ENCODE measurements at regions not wholly inside any gene's neighbourhood (a gene's known extent, or its start where the extent isn't known, plus 50 kb on each side); places are given as distances from the start of the nearest gene placed in this dataset.
"Not testable (repeated sequence)": the region's sequence is repeated elsewhere in the genome, so short reads cannot be mapped to it uniquely, and the experiment has no call there.

DNA sequence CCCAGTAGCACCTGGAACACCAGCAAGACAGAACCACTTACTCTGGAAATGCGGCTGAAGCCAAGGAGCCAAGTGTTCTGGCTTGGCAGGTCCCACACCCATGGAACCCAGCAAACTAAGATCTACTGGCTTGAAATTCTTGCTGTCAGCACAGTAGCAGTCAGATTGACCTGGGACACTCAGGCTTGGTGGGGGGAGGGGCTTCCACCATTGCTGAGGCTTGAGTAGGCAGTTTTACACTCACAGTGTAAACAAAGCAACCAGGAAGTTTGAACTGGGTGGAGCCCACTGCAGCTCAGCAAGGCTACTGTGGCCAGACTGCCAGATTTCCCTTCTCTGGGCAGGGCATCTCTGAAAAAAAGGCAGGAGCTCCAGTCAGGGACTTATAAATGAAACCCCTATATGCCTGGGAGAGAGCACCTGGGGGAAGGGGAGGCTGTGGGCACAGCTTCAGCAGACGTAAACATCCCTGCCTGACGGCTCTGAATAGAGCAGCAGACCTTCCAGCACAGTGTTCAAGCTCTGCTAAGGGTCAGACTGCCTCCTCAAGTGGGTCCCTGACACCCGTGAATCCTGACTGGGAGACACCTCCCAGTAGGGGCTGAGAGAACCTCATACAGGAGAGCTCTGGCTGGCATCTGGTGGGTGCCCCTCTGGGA is 121.2 kb downstream of the MTERF1 start:
- intact Hi-C loops (cut with micrococcal nuclease), result no loop called here

DNA sequence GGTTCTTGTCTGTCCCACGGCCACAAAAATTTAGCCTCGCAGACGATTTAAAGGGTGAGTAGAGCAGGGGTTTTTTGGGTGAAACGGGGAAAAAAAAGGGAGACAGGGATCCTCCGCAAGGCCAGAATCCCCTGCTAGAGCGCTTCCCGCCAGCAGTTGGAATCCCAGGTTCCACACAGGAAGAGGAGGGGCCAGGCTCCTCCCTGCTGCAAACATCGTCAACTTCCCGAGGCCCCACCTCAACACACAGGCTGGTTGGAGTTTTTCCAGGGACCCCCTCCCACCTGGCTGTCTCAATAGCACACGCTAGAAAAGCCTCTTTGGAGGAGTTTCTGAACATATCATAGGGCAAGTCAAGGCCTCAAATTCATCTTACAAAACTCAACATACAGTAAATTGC is 112.7 kb downstream of the MTERF1 start:
- intact Hi-C loops (cut with micrococcal nuclease), result no loop called here

DNA sequence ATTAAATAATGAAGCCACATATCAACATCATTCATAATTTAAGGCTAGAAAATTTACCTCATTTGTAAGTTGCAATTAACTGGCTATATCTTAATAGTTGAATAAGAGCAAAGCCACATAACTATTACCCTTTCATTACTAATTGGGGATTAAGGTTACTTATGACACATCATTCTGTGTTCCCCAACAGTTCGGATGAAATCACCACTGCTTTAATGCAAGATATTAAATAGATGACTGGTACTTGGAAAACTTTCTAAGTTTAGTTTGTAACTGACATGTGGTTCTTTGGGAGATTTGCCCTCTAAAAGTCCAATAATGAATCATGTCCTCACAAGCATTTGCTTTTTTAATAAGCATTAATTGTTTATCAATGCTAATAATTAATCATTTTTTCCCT is 109.1 kb downstream of the MTERF1 start:
- intact Hi-C loops (cut with micrococcal nuclease), result no loop called here

DNA sequence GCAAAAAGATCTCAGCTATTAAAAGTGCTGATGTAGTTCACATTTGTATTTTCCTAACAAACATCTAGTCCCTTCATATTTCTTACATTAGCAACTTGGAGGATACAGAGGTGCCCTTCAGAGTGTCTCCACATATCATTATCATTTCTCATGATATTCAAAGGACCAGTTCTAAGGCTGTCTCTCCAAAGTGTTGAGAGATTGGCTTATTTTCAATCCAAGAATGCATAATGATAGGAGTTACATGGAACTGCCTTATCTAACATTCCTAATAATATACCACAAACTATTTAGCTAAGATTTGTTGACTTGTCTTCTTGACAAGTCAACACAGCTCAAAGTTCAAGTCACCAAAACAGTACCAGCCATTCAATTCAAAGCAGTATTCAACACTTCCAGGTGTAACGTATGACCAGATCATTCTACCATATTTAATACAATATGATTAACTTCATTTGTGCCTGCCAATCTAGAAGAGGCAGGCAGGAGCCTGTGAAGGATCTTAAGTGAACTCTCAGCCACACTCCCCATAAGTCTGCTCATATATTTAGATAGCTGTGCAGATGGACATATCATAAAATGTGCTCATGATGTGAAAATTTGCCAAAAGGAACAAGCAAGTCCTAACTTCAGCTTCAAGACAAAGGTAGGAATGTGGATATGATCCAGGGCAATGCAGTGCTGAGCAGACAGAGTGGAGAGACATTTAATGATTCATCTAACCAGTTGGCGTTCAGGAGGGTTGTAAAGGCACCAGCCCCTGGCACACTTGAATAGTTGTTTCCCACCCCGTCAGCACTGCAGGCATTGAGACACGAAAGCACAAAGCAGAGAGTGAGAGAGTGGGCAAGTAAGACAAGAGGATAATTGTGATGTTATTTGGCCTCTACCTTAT is 108.3 kb downstream of the MTERF1 start:
- intact Hi-C loops (cut with micrococcal nuclease), result no loop called here

DNA sequence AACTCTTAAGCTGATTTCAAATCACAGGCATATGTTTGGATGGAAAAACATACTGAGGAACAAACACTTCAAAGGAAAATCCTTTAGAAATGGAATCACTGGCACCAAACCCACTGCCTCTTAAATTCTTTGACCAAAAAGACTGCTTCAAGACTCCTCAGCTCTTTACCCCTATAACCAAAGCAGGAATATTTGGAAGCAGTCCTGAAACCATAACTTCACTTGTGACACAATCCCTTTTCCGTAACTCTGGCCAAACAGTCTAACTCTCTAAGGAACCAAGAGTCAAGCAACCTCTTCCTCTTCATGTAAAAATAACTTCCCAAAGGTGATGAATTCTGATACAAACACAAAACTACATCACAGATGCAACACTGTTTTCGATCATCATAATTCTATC is 104.3 kb downstream of the MTERF1 start:
- intact Hi-C loops (cut with micrococcal nuclease), result no loop called here

DNA sequence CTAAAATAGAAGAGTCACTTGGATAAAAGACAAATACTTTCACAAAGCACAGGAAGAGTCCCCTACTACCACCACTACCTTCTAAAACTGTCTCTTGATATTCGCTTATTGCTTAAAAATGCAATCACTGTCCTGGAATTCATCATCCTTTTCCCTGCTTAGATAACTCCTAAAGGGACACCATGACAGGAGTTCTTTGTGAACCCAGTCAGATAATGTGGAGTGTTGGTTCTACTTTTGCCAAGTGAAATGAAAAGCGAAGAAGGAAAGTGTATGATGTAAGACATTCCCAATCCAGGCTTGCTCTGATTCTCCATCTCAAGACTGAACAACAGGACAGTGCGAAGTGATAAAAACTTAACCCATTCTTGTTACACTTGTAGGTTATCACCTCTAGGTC is 103.0 kb downstream of the MTERF1 start:
- intact Hi-C loops (cut with micrococcal nuclease), result no loop called here

DNA sequence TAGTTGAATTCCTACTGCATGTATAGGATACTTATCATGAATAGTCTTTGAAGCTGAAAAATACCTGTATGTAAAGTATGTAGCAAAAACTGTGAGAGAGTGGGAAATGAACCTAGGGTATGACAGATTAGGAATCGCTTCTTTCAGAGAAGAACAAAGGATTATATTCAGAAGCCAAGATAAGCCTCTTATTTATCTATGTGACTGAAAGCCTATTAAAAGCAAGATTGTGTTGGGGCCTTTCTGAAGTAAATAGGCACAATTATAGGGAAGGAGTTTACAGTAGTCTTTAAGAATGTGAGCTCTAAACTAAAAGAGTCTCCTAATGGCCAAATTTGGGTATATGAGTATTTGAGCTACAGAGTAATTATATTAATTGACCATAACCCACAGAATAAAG is 102.1 kb downstream of the MTERF1 start:
- intact Hi-C loops (cut with micrococcal nuclease), result no loop called here

DNA sequence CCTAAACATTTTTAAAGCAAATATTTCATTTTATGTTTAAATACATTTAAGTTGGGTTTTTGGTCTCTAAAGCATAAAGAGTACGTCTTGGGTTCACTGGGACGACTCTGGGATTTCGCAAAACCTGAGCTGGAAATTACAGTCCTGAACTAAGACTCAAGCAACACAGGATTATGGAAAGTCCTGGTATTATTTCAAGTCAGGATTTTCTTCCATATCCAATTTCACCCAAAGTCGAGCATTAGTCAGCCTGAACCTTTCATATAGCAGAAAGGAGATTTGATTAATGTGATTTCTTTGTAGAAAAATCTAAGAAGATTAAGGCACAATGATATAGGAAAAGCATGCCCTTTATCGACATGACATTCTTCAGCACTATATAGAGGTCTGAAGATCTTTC is 100.0 kb downstream of the MTERF1 start:
- intact Hi-C loops (cut with micrococcal nuclease), result no loop called here

DNA sequence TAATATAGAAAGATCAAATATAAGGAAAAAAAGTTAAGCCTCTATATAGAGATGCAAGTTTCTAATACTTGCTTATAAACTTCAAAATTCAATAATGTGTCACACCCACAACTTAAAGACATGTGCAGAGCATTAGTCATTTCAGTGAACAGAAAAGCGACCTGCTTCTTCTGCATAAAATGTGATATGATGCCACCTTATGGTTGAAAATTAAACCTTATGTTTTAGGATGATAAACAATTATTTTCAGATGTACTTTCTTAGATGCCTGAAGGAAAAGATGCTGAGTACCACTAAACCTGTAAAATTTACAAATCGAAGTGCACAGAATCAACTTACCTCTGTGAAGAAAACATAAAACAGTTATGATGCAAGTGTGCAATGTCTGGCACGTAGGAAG is 96.0 kb downstream of the MTERF1 start:
- intact Hi-C loops (cut with micrococcal nuclease), result loop anchor here (1.0 kb wide), 2 partner anchors 93 to 695 kb away; no protein-coding TSS in a partner anchor

DNA sequence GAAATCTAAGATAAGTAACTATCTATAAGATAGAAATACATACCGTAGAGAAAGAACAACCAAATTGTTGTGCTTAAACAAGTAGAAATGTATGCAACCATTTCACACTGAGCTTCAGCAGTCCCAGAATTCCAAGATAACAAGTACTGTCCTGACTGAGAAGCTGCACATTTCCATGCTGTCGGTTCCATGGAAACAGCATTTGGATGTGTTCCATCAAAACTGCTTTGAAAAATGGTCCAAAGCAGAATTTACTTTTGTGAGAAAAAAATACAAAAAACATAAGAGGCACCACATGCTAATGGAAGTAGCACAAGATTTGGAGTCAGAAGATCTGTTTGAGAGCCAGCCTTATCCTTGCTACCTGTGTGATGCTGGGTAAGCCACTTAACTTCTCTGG is 92.6 kb downstream of the MTERF1 start:
- intact Hi-C loops (cut with micrococcal nuclease), result no loop called here

DNA sequence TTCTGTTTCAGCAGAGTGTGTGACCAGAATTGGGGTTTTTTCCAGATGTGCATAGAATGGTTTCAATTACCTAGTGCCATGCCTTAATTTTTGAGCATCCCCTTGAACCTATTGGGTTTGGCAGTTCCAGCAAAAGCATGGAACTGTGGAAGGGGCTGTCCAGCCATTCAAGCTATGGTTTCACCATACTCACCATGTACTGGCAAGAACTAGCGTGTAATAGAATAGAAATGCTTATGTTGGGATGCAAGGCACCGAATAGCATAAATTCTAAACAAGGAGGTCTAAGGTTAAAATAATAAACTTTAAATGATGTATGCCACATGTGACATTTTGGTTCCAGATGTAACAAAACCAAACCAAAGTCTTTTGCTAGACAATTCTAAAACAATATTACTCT is 91.4 kb downstream of the MTERF1 start:
- intact Hi-C loops (cut with micrococcal nuclease), result no loop called here

DNA sequence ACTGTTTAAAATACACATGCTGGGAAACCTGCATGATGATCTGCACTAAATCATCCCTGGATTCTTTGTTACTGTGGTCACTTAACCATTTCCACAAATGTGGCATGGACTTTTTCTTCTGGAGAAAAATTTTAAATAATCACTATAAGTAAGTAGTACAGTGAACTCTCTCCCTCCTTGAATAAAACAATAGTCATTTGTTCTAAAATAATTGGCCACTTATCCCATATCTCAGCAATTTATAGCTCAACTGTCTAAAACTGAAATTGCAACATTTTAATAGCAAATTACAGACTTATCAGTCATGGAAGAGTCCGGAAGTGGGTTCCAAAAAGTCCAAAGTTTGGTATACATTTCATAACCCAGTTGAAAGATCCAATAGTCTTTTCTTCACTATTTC is 90.9 kb downstream of the MTERF1 start:
- intact Hi-C loops (cut with micrococcal nuclease), result no loop called here

DNA sequence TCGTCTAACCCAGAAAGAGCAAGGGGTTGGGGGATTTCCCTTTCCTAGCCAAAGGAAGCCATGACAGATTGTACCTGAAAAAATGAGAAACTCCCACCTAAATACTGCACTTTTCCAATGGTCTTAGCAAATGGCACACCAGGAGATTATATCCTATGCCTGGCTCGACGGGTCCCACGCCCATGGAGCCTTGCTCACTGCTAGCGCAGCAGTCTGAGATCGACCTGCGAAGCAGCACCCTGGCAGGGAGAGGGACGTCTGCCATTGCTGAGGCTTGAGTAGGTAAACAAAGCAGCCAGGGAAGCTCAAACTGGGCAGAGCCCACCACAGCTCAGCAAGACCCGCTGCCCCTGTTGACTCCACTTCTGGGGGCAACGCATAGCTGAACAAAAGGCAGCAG is 89.9 kb downstream of the MTERF1 start:
- intact Hi-C loops (cut with micrococcal nuclease), result not testable (repeated sequence)

DNA sequence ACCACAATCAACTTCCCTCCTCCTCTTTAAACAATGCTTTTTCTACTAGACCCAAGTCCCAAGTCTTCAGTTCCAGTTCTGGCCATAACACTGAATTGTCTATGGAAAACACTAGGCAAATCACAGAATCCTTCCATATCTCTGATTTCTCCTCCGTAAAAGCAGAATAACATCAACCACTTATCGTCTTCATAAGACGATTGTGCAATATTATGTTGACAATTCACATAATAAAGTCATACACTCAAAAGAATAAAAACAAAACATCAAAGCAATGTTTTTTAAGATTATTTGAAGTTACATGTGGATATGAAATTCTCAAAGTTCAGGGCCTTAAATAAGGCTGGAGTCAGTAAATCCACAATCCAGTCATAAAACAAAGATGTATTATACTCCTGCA is 84.4 kb downstream of the MTERF1 start:
- intact Hi-C loops (cut with micrococcal nuclease), result no loop called here

DNA sequence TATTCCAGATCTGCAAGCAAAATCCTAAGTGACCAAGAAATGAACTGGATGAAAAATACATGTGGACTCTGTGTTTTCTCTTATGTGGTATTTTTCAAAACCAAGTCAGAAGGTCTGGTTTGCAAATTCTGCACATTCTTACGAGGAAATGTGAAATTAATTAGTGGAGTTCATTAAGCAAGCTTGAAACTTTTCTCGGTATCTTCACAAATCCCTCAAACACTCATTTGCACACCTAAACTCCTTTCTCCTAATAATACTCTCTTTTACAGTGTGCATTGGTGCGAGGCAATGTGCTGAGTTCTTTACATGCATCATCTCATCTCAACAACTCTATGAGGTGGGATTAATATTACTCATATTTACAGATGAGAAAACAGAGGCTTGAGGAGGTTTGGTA is 82.1 kb downstream of the MTERF1 start:
- intact Hi-C loops (cut with micrococcal nuclease), result no loop called here

DNA sequence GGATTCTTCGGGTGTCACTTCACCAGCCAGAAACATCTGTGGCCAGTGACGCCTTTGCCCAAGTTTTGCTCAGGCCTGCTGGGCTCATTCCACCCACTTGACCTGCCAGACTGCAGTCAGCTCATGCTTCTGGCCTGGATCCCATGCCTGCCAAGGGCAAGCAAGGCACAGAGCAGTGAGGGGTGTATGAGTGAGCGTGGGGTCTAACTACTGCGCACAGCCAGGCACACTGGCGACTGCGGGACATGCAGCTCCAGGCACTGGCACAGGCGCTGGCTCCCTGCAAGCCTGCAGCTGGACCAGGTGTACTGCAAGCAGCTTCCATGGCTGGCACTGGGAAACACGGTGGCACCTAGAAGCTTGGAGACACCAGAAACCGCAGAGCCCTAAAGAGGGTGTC is 80.1 kb downstream of the MTERF1 start:
- intact Hi-C loops (cut with micrococcal nuclease), result no loop called here

DNA sequence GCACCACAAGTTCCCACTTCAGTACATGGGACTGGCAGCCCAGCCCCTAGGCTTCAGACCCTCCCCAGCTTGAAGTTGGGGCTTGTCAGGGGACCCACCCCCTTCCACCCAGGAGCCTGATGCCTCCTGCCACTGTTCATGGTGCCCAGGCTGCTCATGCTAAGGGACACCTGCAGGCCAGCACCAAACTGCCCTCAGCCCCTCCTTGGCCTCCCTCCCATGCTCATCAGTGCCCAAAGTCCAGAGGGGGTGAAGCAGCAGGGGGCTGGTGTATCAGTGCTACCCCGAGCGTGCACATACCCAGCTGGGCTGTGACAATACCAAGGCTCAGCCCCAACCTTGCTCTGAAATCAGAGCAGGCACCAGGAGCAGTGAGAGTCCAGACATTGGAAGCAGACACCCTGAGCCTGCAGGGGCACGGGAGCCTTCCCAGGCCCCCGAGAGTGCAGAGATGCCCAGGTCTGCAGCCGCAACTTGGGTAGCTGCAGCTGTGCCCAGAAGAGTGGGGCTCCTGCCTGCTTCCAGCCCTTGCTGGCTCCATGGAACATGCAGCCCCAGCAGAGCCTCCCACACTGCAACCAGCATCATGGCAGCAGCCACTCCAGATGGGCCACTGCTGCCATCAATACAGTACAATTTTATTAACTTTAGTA is 79.0 kb downstream of the MTERF1 start:
- intact Hi-C loops (cut with micrococcal nuclease), result no loop called here

DNA sequence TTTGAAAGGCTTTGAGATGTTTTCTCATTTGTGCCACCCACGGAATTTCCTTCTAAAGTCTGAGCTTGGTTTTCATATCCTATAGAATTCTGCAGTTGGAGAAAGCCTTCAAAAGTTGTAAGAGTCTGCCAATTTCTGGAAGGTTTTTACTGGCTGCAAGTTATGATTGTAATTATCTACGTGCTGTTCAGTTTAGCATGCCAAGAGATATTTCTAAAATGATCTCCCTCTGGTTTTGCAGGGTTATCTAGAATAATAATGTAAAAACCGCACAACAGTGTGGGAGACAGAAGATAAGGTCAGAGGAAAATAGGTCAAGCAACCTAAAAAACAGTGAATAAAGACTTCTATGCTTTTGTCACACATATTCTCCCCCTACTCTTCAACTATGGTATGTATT is 69.3 kb downstream of the MTERF1 start:
- intact Hi-C loops (cut with micrococcal nuclease), result no loop called here

DNA sequence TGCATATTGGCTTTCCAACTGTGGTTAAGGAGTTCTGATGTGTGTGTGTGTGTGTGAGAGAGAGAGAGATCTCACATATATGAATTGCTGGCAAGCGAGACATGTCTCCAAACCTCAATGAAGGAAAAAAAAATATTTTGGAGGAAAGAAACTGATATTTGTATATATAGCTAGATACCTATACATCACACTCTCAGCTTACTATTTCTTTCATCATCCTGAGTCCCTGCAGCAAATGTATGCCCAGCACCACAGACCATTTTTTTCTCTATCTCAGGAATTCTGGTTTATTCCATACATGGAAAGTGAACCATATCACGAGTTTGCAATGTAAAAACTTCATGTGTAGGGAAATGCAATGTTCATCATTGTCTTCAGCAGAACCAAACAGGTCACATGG is 68.9 kb downstream of the MTERF1 start:
- intact Hi-C loops (cut with micrococcal nuclease), result no loop called here

DNA sequence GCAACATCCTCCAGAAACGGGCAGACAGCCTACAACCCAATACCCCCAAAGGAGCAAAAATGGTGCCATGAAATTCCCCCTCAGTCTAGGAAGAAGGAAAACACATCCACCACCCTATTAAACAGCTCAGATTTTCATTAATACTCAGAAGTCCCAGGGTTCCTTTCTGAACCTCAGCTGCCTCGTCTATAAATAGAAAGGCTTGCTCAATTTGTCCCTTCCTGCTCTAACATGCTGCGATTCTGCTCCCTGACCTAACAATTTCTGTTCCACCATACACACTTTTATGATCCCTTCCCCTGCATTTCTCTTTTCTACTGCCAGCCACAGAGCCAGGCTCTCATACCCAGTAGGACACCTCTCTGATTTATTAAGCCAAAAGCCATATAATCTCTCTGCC is 68.1 kb downstream of the MTERF1 start:
- intact Hi-C loops (cut with micrococcal nuclease), result no loop called here

DNA sequence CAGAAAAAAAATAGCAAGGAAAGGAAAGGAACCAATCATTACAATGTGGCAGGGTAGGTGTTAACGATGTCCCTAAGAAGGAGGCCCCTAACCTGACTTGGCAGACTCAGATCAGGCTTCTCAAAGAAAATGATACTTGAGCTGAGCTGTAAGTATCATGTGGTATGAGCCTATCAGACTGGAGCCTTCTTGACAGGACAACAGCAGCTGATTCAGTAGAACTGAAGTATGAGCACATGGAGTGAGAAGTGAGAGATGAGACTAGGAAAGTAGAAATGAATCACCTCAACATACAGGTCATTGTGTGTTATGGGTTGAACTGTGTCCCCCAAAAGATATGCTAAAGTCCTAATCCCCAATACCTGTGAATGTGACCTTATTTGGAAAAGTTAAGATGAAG is 66.3 kb downstream of the MTERF1 start:
- intact Hi-C loops (cut with micrococcal nuclease), result no loop called here
